A673 (cell line): ENCODE measurements at regions not wholly inside any gene's neighbourhood (a gene's known extent, or its start where the extent isn't known, plus 50 kb on each side); places are given as distances from the start of the nearest gene placed in this dataset.

Source experiments
- CTCF ChIP-seq: fragments of 300-800, 200-600 bp; sonication (generic); conservative IDR thresholded peaks from 2 replicates; pipeline ENCODE4 v1.5.1; 2017; ENCODE audit warnings: low read depth, mild to moderate bottlenecking, antibody characterized with exemption, low read length, moderate library complexity, mixed read lengths
- EZH2 ChIP-seq: fragments of 200-600 bp; sonication (generic); IDR thresholded peaks from 2 replicates; pipeline ENCODE4 v1.6.1; 2017; ENCODE audit warnings: borderline replicate concordance, low read depth, mild to moderate bottlenecking, mixed read lengths, antibody characterized with exemption, low read length; ENCODE audit not compliant: poor library complexity, severe bottlenecking

- TF ChIP-seq CTCF (no peak), EZH2 (no peak)
These were observed 65.2 kb upstream of the RANBP3L start for GRCh38 chr5:36366883-36367282.
